PC-9 (cell line): ENCODE measurements at regions not wholly inside any gene's neighbourhood (a gene's known extent, or its start where the extent isn't known, plus 50 kb on each side); places are given as distances from the start of the nearest gene placed in this dataset.

Source experiments
- BruUV-seq: library from RNA; stranded (reverse); fragments of 400-500 nt; replicated peaks from 2 replicates; lab custom pipeline; 2021; lab: Mats Ljungman, UMichigan
- CTCF ChIA-PET: fragments of 300-600 bp; sonication (Branson Sonifier 250); formaldehyde crosslinking; loops from one replicate; lab custom pipeline; 2022; ENCODE audit warnings: antibody characterized with exemption; lab: Charles Lee
- POLR2A ChIA-PET: fragments of 300-600 bp; sonication (Branson Sonifier 250); formaldehyde crosslinking; loops from one replicate; lab custom pipeline; 2022; ENCODE audit warnings: antibody characterized with exemption; ENCODE audit not compliant: unreplicated experiment; lab: Charles Lee
- DNase-seq, 2 experiments: peaks; one replicate each; pipeline versions ENCODE4 v3.0.0 to v3.0.0-alpha.2; 2015 to 2022; ENCODE audit warnings: mixed read lengths in 1 of 2
- H2AFZ ChIP-seq: fragments of 200-600 bp; sonication (generic); 2 replicates; pipeline ENCODE4 v1.8.1; 2017; ENCODE audit warnings: antibody characterized with exemption
- H3F3A ChIP-seq: fragments of 200-600 bp; sonication (generic); 2 replicates; pipeline ENCODE4 v1.8.1; 2017; ENCODE audit warnings: antibody characterized with exemption, mild to moderate bottlenecking, low read depth; ENCODE audit not compliant: insufficient read depth
- H3K27ac ChIP-seq: fragments of 200-600 bp; sonication (generic); 2 replicates; pipeline ENCODE4 v1.6.1; 2016; ENCODE audit warnings: mixed run types
- H3K27me3 ChIP-seq: fragments of 200-600 bp; sonication (generic); 2 replicates; pipeline ENCODE4 v1.6.1; 2016; ENCODE audit warnings: low read depth, mixed run types; ENCODE audit not compliant: insufficient read depth
- H3K36me3 ChIP-seq: fragments of 200-600 bp; sonication (generic); 2 replicates; pipeline ENCODE4 v1.6.1; 2016; ENCODE audit warnings: low read depth, mixed run types
- H3K4me1 ChIP-seq: fragments of 200-600 bp; sonication (generic); replicated peaks from 2 replicates; pipeline ENCODE4 v1.6.1; 2016; ENCODE audit warnings: mixed run types; ENCODE audit not compliant: insufficient read depth
- H3K4me2 ChIP-seq: fragments of 200-600 bp; sonication (generic); 2 replicates; pipeline ENCODE4 v1.6.1; 2017; ENCODE audit warnings: mixed run types
- H3K4me3 ChIP-seq: fragments of 200-600 bp; sonication (generic); 2 replicates; pipeline ENCODE4 v1.6.1; 2016; ENCODE audit warnings: mixed run types
- H3K79me2 ChIP-seq: fragments of 200-600 bp; sonication (generic); 2 replicates; pipeline ENCODE4 v1.6.1; 2017; ENCODE audit warnings: low read depth, mixed run types
- H3K9me2 ChIP-seq: fragments of 200-600 bp; sonication (generic); 2 replicates; pipeline ENCODE4 v1.8.1; 2017; ENCODE audit warnings: mild to moderate bottlenecking; ENCODE audit not compliant: insufficient read depth
- H3K9me3 ChIP-seq: fragments of 200-600 bp; sonication (generic); 2 replicates; pipeline ENCODE4 v1.8.1; 2016; ENCODE audit warnings: low read depth; ENCODE audit not compliant: insufficient read depth
- H4K20me1 ChIP-seq: fragments of 200-600 bp; sonication (generic); 2 replicates; pipeline ENCODE4 v1.8.1; 2017; ENCODE audit not compliant: insufficient read depth
- CTCF ChIP-seq: fragments of 200-600 bp; sonication (generic); conservative IDR thresholded peaks from 2 replicates; pipeline ENCODE4 v1.6.1; 2017; ENCODE audit warnings: mixed run types, antibody characterized with exemption, mild to moderate bottlenecking, moderate library complexity
- EZH2 ChIP-seq: fragments of 200-600 bp; sonication (generic); IDR thresholded peaks from 2 replicates; pipeline ENCODE4 v1.8.0; 2017; ENCODE audit warnings: antibody characterized with exemption, low read depth
- intact Hi-C: fragments of 100-400 bp; cut with micrococcal nuclease; formaldehyde crosslinking; loops from one replicate; pipeline ENCODE4 v1.10.0; 2022; ENCODE audit not compliant: unreplicated experiment

- ChIA-PET CTCF (no interaction called here), POLR2A (no interaction called here)
- no TSS peak for BruUV-seq
- no peaks in the 10 kb centered on the region for H3K9me3 ChIP-seq
- TF ChIP-seq CTCF (no peak), EZH2 (no peak)
- H3K4me1 ChIP-seq = no peaks in the 10 kb centered on the region
- H3K27me3 ChIP-seq = no peaks in the 10 kb centered on the region
- no peaks in the 10 kb centered on the region for H3K79me2 ChIP-seq
- no peak for DNase-seq
- no peak overlapping the region for H2AFZ ChIP-seq
- intact Hi-C loops = no loop called here
- no peaks in the 10 kb centered on the region for H3F3A ChIP-seq
- H3K4me2 ChIP-seq = no peak overlapping the region
- H3K27ac ChIP-seq = no peak overlapping the region
- no peaks in the 10 kb centered on the region for H4K20me1 ChIP-seq
- no peaks in the 10 kb centered on the region for H3K36me3 ChIP-seq
- no peaks in the 10 kb centered on the region for H3K9me2 ChIP-seq
- H3K4me3 ChIP-seq = no peak overlapping the region
Observed at GRCh38 chr18:51405683-51406477, 208.4 kb upstream of the MEX3C start.

GRCh38 chr18:51417643-51418483 lies 220.4 kb upstream of the MEX3C start:
- H3K4me2 ChIP-seq = no peak overlapping the region
- ChIA-PET POLR2A (no interaction called here), CTCF (no interaction called here)
- no peak for DNase-seq
- BruUV-seq = no TSS peak
- no peak for TF ChIP-seq EZH2
- TF ChIP-seq CTCF = no peak
- intact Hi-C loops = no loop called here
- H3K9me3 ChIP-seq = no peaks in the 10 kb centered on the region; the same call in 1 of the 2 replicates
- no peaks in the 10 kb centered on the region for H3K9me2 ChIP-seq
- no peaks in the 10 kb centered on the region for H3K27me3 ChIP-seq
- no peaks in the 10 kb centered on the region for H4K20me1 ChIP-seq
- no peaks in the 10 kb centered on the region for H3K79me2 ChIP-seq
- H3K36me3 ChIP-seq = no peaks in the 10 kb centered on the region
- no peak overlapping the region for H3K4me3 ChIP-seq
- no peak overlapping the region for H3K27ac ChIP-seq
- H3K4me1 ChIP-seq = no peaks in the 10 kb centered on the region
- no peak overlapping the region for H2AFZ ChIP-seq
- H3F3A ChIP-seq = no peaks in the 10 kb centered on the region

- Histone ChIP-seq H3K9me3 (no peaks in the 10 kb centered on the region), H2AFZ (peak overlapping the region; percentile 46; the same call in 1 of the 2 replicates), H3K4me1 (peaks cover 15% of the 10 kb centered on the region), H3K79me2 (no peaks in the 10 kb centered on the region), H3K27ac (no peak overlapping the region), H3F3A (peaks cover 7% of the 10 kb centered on the region; the same call in 1 of the 2 replicates), H3K36me3 (no peaks in the 10 kb centered on the region), H3K4me3 (no peak overlapping the region), H3K9me2 (no peaks in the 10 kb centered on the region), H4K20me1 (no peaks in the 10 kb centered on the region), H3K4me2 (no peak overlapping the region), H3K27me3 (no peaks in the 10 kb centered on the region)
- BruUV-seq = no TSS peak
- TF ChIP-seq EZH2 = no peak
- no peak for TF ChIP-seq CTCF
- intact Hi-C loops = no loop called here
- no peak for DNase-seq
- POLR2A ChIA-PET = no interaction called here
- CTCF ChIA-PET = no interaction called here
Observed at GRCh38 chr18:51425475-51425874, 228.0 kb upstream of the MEX3C start.
